H1 (cell line): ENCODE measurements at regions not wholly inside any gene's neighbourhood (a gene's known extent, or its start where the extent isn't known, plus 50 kb on each side); places are given as distances from the start of the nearest gene placed in this dataset.

ENCODE experiments used
- CTCF ChIA-PET: fragments of 300-600 bp; sonication (Branson Sonifier 250); formaldehyde crosslinking; loops from one replicate; lab custom pipeline; 2021; ENCODE audit not compliant: partially characterized antibody; lab: Charles Lee
- POLR2A ChIA-PET: fragments of 300-600 bp; sonication (Branson Sonifier 250); formaldehyde crosslinking; loops from one replicate; lab custom pipeline; 2021; ENCODE audit warnings: inconsistent platforms; ENCODE audit not compliant: partially characterized antibody; lab: Charles Lee
- DNase-seq, 2 experiments: peaks; one replicate each; pipeline versions ENCODE4 v3.0.0 to v3.0.0-alpha.2; 2010 to 2022; ENCODE audit warnings: low spot score in 2 of 2, low read depth in 1 of 2, mixed read lengths in 1 of 2
- FAIRE-seq: peaks from 2 replicates; lab custom pipeline; 2011; peaks lifted over from hg19 to GRCh38; lab: Jason Lieb, UNC
- H2AFZ ChIP-seq: 2 replicates; pipeline ENCODE4 v1.8.1; 2012; ENCODE audit warnings: low read length, inconsistent platforms
- H2AK5ac ChIP-seq: 2 replicates; pipeline ENCODE4 v1.6.1; 2013; ENCODE audit warnings: low read depth, low read length
- H2BK120ac ChIP-seq: replicated peaks from 2 replicates; pipeline ENCODE3; 2013; ENCODE audit warnings: low read depth, low read length, inconsistent platforms
- H2BK12ac ChIP-seq: 2 replicates; pipeline ENCODE4 v1.6.1; 2013; ENCODE audit warnings: low read depth, low read length
- H2BK15ac ChIP-seq: 2 replicates; pipeline ENCODE4 v1.6.1; 2013; ENCODE audit warnings: low read length
- H2BK20ac ChIP-seq: 2 replicates; pipeline ENCODE4 v1.6.1; 2013; ENCODE audit warnings: low read length
- H2BK5ac ChIP-seq: 2 replicates; pipeline ENCODE4 v1.6.1; 2013; ENCODE audit warnings: low read depth, low read length
- H3K14ac ChIP-seq: 2 replicates; pipeline ENCODE4 v1.6.1; 2013; ENCODE audit warnings: inconsistent platforms; ENCODE audit not compliant: insufficient read length
- H3K18ac ChIP-seq: 2 replicates; pipeline ENCODE4 v1.6.1; 2013; ENCODE audit warnings: low read length; ENCODE audit errors: extremely low read depth
- H3K23ac ChIP-seq: 2 replicates; pipeline ENCODE4 v1.6.1; 2013; ENCODE audit warnings: inconsistent platforms; ENCODE audit not compliant: insufficient read length
- H3K23me2 ChIP-seq: 2 replicates; pipeline ENCODE4 v1.6.1; 2013; ENCODE audit warnings: low read depth, low read length
- H3K27ac ChIP-seq: 2 replicates; pipeline ENCODE4 v1.6.1; 2011; ENCODE audit warnings: low read depth, low read length, inconsistent platforms
- H3K27me3 ChIP-seq, 4 experiments: replicated peaks in 1 of 4; 1 replicate in 1 of 4; 2 replicates in 3 of 4; pipeline versions ENCODE4 v1.6.1 to v1.8.1; 2011 to 2013; ENCODE audit warnings: low read length in 3 of 4, mild to moderate bottlenecking in 3 of 4, inconsistent platforms in 2 of 4, mixed read lengths in 2 of 4, moderate library complexity in 1 of 4; ENCODE audit not compliant: control insufficient read depth in 3 of 4, insufficient read depth in 3 of 4; ENCODE audit errors: extremely low read depth in 1 of 4
- H3K36me3 ChIP-seq, 4 experiments: 2 replicates each; pipeline versions ENCODE4 v1.6.1 to v1.8.1; 2011 to 2013; ENCODE audit warnings: mild to moderate bottlenecking in 4 of 4, low read length in 3 of 4, moderate library complexity in 2 of 4, control low read depth in 1 of 4, inconsistent platforms in 1 of 4; ENCODE audit not compliant: insufficient read depth in 4 of 4, control insufficient read depth in 2 of 4
- H3K4ac ChIP-seq: replicated peaks from 2 replicates; pipeline ENCODE3; 2013; ENCODE audit warnings: low read length, low read depth, mixed read lengths, inconsistent platforms; ENCODE audit not compliant: insufficient read length
- H3K4me1 ChIP-seq, 4 experiments: replicated peaks in 1 of 4; 1 replicate in 1 of 4; 2 replicates in 3 of 4; pipeline versions ENCODE4 v1.6.1 to v1.8.1; 2011 to 2013; ENCODE audit warnings: low read length in 3 of 4, inconsistent platforms in 2 of 4, mixed read lengths in 1 of 4; ENCODE audit not compliant: insufficient read depth in 4 of 4, control insufficient read depth in 3 of 4
- H3K4me2 ChIP-seq, 2 experiments: 2 replicates each; pipeline versions ENCODE4 v1.6.1 to v1.8.1; 2011 to 2013; ENCODE audit warnings: low read depth in 2 of 2, low read length in 2 of 2, control low read depth in 1 of 2, inconsistent platforms in 1 of 2, mild to moderate bottlenecking in 1 of 2; ENCODE audit not compliant: insufficient read depth in 1 of 2
- H3K4me3 ChIP-seq, 4 experiments: fragments of 200-600, 300-600 bp in 1 of 4; sonication (generic), shearing (Covaris generic), sonication (Bioruptor Twin) in 1 of 4; 2 replicates each; pipeline versions ENCODE4 v1.5.1 to v1.8.1; 2011 to 2016; ENCODE audit warnings: low read length in 4 of 4, low read depth in 3 of 4, control low read depth in 2 of 4, inconsistent platforms in 2 of 4, mild to moderate bottlenecking in 2 of 4, mixed read lengths in 1 of 4, moderate library complexity in 1 of 4; ENCODE audit not compliant: insufficient read depth in 2 of 4; ENCODE audit errors: extremely low read depth in 1 of 4
- H3K56ac ChIP-seq: replicated peaks from 2 replicates; pipeline ENCODE3; 2013; ENCODE audit warnings: low read depth, mild to moderate bottlenecking, mixed read lengths, low read length, inconsistent platforms; ENCODE audit not compliant: insufficient read length
- H3K79me1 ChIP-seq: 2 replicates; pipeline ENCODE4 v1.6.1; 2013; ENCODE audit warnings: low read depth, low read length, control low read depth
- H3K79me2 ChIP-seq, 2 experiments: 2 replicates each; pipeline versions ENCODE4 v1.6.1 to v1.8.1; 2012 to 2013; ENCODE audit warnings: low read length in 2 of 2, mild to moderate bottlenecking in 2 of 2, inconsistent platforms in 1 of 2; ENCODE audit not compliant: insufficient read depth in 2 of 2, control insufficient read depth in 1 of 2
- H3K9ac ChIP-seq, 4 experiments: replicated peaks in 1 of 4; 1 replicate in 1 of 4; 2 replicates in 3 of 4; pipeline versions ENCODE4 v1.6.1 to v1.8.1; 2011 to 2013; ENCODE audit warnings: low read depth in 3 of 4, low read length in 3 of 4, control low read depth in 2 of 4, mild to moderate bottlenecking in 2 of 4, moderate library complexity in 2 of 4, inconsistent platforms in 1 of 4; ENCODE audit errors: extremely low read depth in 1 of 4
- H3K9me3 ChIP-seq, 2 experiments: 2 replicates each; pipeline versions ENCODE4 v1.6.1 to v1.8.1; 2012 to 2013; ENCODE audit warnings: mild to moderate bottlenecking in 2 of 2, moderate library complexity in 2 of 2, control low read depth in 1 of 2, inconsistent platforms in 1 of 2, low read depth in 1 of 2, low read length in 1 of 2, mixed read lengths in 1 of 2; ENCODE audit not compliant: insufficient read depth in 2 of 2
- H4K20me1 ChIP-seq, 2 experiments: replicated peaks in 1 of 2; 2 replicates each; pipeline versions ENCODE3 to v1.8.1; 2011 to 2013; ENCODE audit warnings: inconsistent platforms in 2 of 2, low read length in 2 of 2, mild to moderate bottlenecking in 1 of 2; ENCODE audit not compliant: insufficient read depth in 2 of 2, control insufficient read depth in 1 of 2
- H4K5ac ChIP-seq: 2 replicates; pipeline ENCODE4 v1.6.1; 2013; ENCODE audit warnings: low read length, low read depth, mixed read lengths, inconsistent platforms; ENCODE audit not compliant: insufficient read length
- H4K8ac ChIP-seq: 2 replicates; pipeline ENCODE4 v1.8.0; 2013; ENCODE audit warnings: mild to moderate bottlenecking, moderate library complexity, low read length, inconsistent platforms; ENCODE audit not compliant: insufficient read depth; ENCODE audit errors: extremely low read depth
- H4K91ac ChIP-seq: replicated peaks from 2 replicates; pipeline ENCODE3; 2013; ENCODE audit warnings: low read length, mixed read lengths, inconsistent platforms; ENCODE audit not compliant: insufficient read length
- MAFK ChIP-seq: IDR thresholded peaks from 2 replicates; pipeline ENCODE4 v1.6.1; 2012; ENCODE audit warnings: low read depth, mild to moderate bottlenecking, improper control_type of control experiment, low read length
- SAP30 ChIP-seq: fragments of 300-600 bp; sonication (generic); IDR thresholded peaks from 2 replicates; pipeline ENCODE4 v1.7.1; 2012; ENCODE audit warnings: low read length, moderate library complexity, mild to moderate bottlenecking, inconsistent platforms; ENCODE audit not compliant: insufficient read depth, insufficient replicate concordance
- WGBS, 2 experiments: shearing (Covaris generic) in 1 of 2; methylation state at CpG; one replicate each; pipeline versions ENCODE4 v1.1.6 to v1.1.7; 2013 to 2015; ENCODE audit warnings: low lambda C conversion rate in 2 of 2, mixed read lengths in 2 of 2, inconsistent platforms in 1 of 2, low coverage in 1 of 2, missing lambda C conversion rate in 1 of 2; ENCODE audit not compliant: insufficient replicate concordance in 2 of 2, insufficient coverage in 1 of 2, insufficient read length in 1 of 2; ENCODE audit errors: extremely low coverage in 1 of 2, missing lambda C conversion rate in 1 of 2; 5-methylcytosine and 5-hydroxymethylcytosine counted together

GRCh38 chr4:178173771-178174170 is 731.5 kb upstream of the AGA start:
- Histone ChIP-seq H2AFZ (no peak overlapping the region), H3K14ac (no peak overlapping the region), H2BK5ac (no peak overlapping the region), H4K8ac (no peak overlapping the region), H4K5ac (no peak overlapping the region), H3K79me2 (no peaks in the 10 kb centered on the region), H3K4ac (no peak overlapping the region), H2BK20ac (no peak overlapping the region), H3K18ac (no peak overlapping the region), H3K4me2 (no peak overlapping the region), H3K79me1 (no peaks in the 10 kb centered on the region), H3K4me3 (no peak overlapping the region), H3K56ac (no peak overlapping the region), H4K91ac (no peak overlapping the region), H3K36me3 (no peaks in the 10 kb centered on the region), H4K20me1 (no peaks in the 10 kb centered on the region), H3K9me3 (no peaks in the 10 kb centered on the region), H3K23ac (no peak overlapping the region), H3K27me3 (no peaks in the 10 kb centered on the region), H2BK15ac (no peak overlapping the region), H2BK120ac (no peak overlapping the region), H3K27ac (no peak overlapping the region), H3K4me1 (no peaks in the 10 kb centered on the region), H2AK5ac (no peak overlapping the region), H3K9ac (no peak overlapping the region), H3K23me2 (no peaks in the 10 kb centered on the region), H2BK12ac (no peak overlapping the region)
- ChIA-PET CTCF (no interaction called here), POLR2A (no interaction called here)
- TF ChIP-seq SAP30 (no peak), MAFK (peak; percentile 88)
- no peak for FAIRE-seq
- WGBS, 2 experiments, result 96% methylated on average over 6 of the region's 6 CpGs; no CpG with 5 or more reads in 1 of the 2 experiments
- no peak for DNase-seq
